OCI-LY7 (cell line): ENCODE measurements at regions not wholly inside any gene's neighbourhood (a gene's known extent, or its start where the extent isn't known, plus 50 kb on each side); places are given as distances from the start of the nearest gene placed in this dataset.

Source experiments
- EZH2phosphoT487 ChIP-seq: fragments of 200-600 bp; sonication (generic); IDR thresholded peaks from 2 replicates; pipeline ENCODE4 v1.6.1; 2018; ENCODE audit warnings: low read depth, borderline replicate concordance, mild to moderate bottlenecking, mixed run types, antibody characterized with exemption, low read length, moderate library complexity, mixed read lengths
- TF ChIP-seq, protein P1 (sequence below): fragments of 200-600 bp; sonication (generic); conservative IDR thresholded peaks from 2 replicates; pipeline ENCODE4 v1.5.1; 2014; ENCODE audit warnings: mild to moderate bottlenecking, antibody characterized with exemption, low read length, moderate library complexity, mixed read lengths

DNA sequence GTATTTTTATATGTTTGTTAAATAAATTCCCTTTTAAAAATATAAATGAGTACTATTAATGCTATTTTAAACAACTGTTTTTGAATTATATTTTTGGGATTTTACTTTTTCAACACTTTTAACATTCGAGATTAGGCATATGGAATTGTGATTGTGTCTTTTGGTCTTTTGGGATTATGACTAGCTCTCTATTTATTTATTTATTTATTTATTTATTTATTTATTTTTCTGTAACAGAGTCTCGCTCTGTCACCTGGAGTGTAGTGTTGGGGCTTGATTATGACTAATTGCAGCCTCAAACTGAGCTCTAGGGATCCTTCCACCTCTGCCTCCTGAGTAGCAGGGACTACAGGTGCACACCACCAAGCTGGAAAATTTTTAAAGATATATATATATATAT is 1101.6 kb downstream of the FAM133A start:
- TF ChIP-seq, protein P1, sequence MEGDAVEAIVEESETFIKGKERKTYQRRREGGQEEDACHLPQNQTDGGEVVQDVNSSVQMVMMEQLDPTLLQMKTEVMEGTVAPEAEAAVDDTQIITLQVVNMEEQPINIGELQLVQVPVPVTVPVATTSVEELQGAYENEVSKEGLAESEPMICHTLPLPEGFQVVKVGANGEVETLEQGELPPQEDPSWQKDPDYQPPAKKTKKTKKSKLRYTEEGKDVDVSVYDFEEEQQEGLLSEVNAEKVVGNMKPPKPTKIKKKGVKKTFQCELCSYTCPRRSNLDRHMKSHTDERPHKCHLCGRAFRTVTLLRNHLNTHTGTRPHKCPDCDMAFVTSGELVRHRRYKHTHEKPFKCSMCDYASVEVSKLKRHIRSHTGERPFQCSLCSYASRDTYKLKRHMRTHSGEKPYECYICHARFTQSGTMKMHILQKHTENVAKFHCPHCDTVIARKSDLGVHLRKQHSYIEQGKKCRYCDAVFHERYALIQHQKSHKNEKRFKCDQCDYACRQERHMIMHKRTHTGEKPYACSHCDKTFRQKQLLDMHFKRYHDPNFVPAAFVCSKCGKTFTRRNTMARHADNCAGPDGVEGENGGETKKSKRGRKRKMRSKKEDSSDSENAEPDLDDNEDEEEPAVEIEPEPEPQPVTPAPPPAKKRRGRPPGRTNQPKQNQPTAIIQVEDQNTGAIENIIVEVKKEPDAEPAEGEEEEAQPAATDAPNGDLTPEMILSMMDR = no peak
- no peak for TF ChIP-seq EZH2phosphoT487
